ENCODE measurements at regions not wholly inside any gene's neighbourhood (a gene's known extent, or its start where the extent isn't known, plus 50 kb on each side); places are given as distances from the start of the nearest gene placed in this dataset.

GRCh38 chr2:117085256-117085655 is 729.2 kb upstream of the DDX18 start:
- no peak for TF ChIP-seq CTCF (IDR thresholded peaks at IDR 0.05)
- TF ChIP-seq POLR2AphosphoS5 (IDR thresholded peaks at IDR 0.05): no peak
- no peak for TF ChIP-seq POLR2A (IDR thresholded peaks at IDR 0.05)

Measured in gastroesophageal sphincter (tissue), 3 donors.